NCI-H1930 (cell line): ENCODE measurements at regions not wholly inside any gene's neighbourhood (a gene's known extent, or its start where the extent isn't known, plus 50 kb on each side); places are given as distances from the start of the nearest gene placed in this dataset.

Experiments used
- DNase-seq, 2 experiments: peaks; one replicate each; lab custom pipeline; 2025; lab: John Stamatoyannopoulos, UW

DNA sequence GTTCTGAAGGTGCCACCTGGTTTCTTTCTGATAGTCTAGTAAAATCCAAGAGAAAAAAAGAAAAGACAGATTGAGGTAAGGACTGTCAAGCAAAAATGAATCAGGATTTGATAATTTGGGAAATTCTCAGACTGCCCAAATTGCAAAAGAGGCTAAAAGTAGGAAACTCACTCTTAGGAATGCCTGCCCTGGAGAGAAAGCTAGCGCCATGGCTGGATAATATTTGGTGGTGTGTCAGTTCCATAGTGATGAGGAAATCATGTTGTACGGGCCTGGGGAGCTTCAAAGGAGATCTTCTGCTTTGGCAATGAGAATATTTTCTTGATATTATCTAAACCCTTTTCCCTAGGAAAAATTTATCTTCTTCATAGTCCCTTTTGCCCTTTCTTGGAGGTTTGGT lies 1008.1 kb upstream of the SLC10A2 start:
- no peak for DNase-seq

DNA sequence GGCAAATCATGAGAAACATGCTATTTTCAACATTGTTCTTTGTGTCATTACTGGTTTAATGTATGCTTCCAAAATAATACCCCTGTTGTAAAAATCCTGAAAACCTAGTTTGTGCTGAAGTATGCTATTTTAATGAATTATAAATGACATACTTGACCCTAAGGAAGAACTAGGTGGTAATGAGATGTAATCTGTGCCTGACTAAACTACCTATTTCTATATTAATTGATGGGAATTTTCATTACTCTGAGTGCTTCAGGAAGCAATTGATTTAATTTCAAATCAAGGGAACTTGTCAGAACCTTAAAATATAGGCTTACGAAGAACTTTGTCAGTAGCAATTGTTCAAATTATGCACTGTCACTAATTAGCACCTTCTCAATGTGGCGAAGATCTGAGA lies 1005.6 kb upstream of the SLC10A2 start:
- no peak for DNase-seq

DNA sequence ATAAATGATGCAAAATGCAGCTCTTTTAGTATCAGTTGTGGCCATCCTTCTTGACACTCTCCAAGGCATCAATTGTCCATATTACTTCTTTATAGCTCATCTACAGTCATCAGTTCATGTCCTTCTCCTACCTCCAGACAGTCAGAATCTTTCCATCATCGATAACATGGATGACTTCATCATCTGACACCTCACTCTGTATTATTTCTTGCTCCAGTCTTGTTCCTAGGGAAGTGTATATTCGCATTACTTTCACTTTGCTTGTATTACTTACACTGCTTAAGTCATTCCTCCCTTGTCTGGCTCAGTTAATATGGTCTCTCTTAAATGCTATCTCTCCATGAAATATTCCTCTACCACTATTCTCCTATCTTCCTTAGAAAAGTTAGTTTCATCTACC lies 999.1 kb upstream of the SLC10A2 start:
- no peak for DNase-seq

DNA sequence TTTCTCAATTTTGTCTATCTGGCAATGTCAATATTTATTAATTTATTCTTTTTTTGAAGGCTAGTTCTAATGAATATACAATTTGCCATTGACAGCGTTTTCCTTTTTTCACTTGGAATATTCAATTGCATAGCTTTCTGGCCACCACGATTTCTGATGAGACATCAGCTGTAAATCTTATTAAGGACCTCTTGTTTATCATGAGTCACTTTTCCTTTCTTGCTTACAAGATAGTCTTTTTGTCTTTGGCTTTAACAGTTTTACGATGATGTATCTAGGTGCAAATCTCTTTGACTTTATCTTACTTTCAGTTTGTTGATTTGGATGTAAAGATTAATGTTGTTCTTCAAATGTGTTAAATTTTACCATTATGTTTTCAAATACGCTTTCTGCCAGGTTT lies 991.6 kb upstream of the SLC10A2 start:
- DNase-seq: no peak

DNA sequence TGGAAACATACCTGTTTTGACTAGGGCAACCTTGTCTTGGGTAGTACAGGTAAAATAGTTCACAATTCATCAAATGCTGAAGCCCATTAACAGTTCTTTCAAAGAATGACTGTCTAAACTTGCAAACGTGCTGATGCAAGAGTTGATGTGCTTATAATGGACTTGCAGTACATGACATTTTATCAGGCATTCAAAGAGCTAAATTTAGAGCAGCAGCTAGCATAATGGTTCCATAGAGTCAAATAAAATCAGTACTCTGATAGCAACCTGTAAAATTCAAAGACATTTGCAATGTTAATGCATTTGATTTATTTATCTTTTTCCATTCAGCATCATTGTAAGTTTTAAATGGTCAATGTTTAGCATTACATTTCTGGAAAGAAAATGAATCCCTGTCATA lies 979.7 kb upstream of the SLC10A2 start:
- DNase-seq: no peak

DNA sequence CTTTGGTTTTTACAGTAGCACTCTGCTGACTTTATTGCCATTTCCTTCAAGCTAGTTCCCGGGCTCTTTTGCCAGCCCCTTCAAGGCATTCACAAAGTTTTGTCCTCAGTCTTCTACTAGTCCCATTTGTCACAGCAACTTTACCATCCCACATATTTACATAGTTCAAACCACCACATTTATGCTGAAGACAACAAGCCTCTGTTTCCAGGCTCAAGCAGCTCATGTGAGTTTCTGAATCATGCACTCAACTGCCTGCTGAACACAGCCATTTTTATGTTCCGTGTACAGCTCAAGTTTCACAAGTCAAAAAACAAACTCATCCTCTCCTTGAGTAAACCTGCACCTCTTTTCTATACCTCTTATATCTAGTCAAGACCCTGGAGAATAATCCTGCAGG lies 977.0 kb upstream of the SLC10A2 start:
- DNase-seq: no peak

DNA sequence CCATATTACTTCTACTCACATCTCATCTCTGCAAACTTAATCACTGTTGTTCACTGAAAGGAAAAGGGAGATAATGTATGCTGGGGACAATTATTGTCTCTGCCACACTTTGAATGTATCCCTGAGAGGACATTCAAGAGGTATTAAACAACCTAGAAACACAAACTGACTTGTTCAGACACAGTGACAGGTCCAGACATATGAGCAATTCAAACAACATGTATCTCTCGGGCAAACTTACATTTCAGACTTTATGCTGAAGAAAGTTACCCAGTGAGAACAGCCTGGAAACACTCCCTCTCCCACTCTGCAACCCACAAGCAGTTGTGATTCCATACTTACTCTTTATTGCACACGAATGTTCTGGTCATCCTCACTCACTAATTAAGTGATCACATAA lies 968.7 kb upstream of the SLC10A2 start:
- DNase-seq: no peak

DNA sequence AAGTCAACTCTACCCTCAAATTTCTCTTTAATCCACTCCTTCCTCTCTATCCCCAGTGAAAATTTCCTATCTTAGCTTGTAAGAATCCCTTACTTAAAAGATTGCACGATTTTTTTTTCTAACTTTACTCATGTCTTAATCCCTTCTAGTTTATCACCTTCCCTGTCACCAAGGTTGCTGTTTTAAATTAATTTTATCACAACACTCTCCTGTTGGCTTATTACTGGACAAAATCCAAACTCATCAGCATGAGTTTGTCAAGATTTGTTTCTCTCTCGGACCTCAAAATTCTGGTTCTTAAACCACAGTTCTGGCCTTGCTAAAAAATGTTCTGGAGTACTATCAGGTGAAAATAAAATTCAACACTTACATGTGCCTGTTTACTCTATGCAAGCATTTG lies 959.1 kb upstream of the SLC10A2 start:
- DNase-seq: no peak

DNA sequence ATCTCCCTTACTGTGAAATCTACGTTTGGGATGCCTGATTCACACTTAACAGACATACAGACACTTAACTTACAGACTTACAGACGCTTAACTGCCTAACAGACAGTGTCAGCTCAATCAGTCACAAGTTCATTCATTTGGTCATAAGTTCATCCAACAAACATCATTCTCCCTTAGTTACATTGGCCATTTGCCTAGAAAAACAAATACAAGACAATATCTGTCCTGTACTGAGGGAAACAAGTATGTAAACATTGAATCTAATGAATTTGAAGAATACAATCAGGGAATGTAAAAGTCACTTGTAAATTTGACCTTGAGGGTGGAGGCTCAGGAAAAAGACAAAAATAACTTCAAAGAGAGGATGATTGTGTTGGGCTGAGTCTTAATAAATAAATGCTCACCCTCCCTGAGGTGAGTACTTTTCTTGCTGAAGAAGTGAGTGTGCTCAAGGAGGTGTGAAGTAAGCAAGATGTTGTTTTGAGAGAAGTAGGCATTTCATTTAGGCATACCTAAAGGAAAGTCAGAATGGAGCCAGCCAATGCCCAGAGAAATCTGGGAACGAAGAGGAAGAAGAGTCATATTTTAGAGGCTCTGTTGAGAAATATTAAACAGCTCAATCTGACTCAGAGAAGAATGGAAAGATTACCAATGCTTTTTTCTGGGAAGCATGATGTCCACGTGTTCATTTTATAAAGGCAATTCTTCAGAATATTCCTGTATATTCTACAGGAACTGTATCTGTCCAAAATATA lies 958.4 kb upstream of the SLC10A2 start:
- no peak for DNase-seq

DNA sequence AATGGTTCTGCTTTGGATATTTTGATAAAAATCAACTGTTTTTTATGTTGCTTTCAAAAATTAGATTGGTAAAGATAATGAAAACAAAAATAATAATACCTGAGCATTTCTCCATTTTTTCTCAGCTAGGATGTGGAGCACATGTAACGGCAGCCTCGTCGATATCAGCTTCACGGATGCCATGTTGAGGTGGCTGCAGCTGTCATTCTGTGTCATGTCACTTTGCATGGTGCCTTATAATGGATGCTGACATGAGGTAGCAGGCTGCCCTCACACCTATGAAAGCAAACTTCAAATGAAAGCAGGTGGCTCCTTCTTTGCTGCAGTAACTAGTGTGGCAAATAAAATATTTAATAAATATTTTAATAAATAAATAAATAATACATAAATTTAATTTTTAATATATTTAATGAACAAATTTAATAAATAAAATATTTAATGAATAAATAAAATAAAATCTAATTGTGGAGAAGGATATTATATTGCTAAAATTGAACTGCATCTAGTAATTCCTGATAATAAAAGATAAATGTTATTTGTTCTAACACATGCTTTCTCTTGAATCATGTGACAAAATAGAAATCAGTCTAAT lies 955.7 kb upstream of the SLC10A2 start:
- DNase-seq: no peak

DNA sequence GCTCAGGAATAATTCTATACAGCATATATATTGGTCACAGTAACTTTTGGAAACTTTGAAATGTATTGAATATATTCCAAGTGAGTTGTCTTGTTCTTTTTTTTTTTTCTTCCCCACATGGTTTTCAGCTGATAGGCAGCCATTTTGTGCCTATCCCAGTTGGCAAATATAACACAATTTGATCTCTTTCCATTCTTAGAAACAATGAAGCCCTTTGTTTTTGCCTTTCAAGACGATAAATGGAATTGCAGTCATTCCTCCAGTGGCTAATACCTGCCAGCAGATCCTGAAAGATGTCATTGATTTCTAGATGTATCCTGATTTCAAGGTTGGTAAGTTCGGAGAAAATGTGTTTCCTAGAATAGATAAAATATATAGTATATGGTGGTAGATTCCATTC lies 951.1 kb upstream of the SLC10A2 start:
- no peak for DNase-seq

DNA sequence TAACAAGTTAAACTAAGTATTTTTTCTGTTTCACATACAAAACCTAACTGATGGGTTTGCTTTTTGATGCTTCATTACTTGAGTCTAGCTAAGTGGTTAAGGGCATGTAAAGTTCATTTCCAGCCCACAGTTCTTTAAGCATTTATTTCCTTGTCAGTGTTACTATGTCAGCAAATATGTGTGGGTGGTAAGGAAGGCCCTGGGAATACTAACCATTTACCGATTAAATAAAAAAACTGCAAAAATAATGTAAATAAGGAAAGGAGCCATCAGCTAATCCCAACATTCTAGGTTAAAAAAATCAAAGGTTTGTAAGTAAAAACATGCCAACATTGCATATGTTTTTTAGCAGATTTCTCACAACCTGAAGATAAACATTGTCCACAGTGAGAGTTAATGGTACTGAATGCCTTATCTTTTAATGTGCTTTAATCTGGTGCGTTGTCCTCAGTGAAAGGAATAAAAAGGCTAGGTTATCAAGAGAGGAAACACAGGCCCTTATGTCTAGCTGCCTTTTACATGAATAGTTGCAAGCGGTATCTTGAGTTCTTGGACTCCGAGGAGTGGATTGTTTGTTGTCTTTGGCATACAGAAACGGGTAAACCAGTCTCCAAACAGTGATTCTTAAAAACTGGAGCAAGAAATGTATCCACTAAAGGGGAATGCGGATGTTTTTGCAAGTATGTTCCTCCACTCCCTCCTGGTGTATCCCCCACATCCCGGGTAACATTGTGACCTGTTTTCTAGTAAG lies 949.6 kb upstream of the SLC10A2 start:
- DNase-seq: no peak

DNA sequence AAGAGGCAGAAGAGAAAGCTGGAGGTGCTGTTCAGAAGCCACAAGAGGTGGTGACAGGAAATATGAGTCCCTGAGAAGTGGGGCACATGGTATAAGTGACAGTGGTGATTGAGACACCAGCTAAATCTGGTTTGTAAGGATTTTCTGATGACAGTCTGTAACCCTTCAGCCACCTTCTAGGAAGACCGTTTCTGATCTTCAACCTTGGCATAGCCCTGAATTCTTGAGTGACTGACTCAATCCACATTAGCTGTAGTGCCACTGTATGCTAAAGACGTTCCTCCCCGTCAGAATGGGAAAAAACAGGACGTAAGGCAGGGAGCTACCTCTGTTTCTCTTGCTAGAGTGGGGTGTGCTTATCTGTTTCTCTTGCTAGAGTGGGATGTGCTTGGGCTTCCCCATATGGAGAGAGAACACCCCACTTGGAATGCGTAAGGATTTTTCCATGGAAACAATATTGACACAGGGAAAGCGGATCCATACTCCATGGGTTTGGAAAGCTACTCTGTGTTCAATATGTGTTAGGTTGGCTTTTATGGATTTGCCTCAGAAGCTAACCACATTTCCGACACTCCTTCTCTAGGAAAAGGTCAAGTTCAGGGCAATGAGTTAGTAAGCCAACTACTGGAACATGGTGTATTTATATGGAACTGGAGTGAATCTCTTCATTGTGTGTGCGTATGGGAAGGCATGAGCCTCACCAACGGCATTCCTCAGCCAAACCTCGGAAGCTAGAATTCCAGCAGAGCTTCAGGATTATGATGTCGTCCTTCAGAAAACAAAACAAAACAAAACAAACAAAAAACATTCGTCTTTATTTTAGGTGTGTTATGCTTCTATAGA lies 948.8 kb upstream of the SLC10A2 start:
- DNase-seq: no peak

DNA sequence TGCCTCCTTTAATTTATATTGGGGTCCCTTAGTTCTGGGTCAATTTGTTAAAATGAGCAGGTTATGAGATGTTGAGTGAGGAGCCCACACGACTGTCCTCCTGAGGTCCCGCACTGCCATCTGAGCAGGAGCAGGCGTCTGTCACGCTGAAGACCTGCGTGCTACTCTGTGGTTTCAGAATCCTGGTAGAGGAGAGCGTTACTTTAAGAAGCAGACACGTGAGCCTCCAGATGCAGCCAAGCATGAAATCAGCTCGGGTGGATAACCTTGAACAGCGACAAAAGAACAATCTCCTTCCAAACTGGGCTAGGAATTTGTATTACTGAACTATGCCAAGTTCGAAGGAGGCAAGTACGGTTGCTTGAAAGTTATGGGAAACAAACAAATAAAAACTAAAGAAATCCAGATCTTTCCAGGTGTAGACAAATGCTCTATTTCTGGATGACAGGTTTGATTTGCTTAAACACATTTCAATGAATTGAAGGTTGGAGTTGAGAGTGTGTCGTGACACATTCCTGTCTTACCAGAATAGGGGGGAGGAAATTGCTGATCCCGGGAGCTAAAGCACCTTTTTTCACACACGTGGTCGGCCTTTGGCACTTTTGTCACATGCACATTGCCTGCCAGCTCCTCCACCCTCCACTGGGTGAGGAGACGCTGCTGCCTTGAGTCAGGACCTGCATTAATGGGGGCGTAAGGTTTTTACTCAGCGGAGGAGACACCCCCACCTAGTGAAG lies 945.5 kb upstream of the SLC10A2 start:
- no peak for DNase-seq

DNA sequence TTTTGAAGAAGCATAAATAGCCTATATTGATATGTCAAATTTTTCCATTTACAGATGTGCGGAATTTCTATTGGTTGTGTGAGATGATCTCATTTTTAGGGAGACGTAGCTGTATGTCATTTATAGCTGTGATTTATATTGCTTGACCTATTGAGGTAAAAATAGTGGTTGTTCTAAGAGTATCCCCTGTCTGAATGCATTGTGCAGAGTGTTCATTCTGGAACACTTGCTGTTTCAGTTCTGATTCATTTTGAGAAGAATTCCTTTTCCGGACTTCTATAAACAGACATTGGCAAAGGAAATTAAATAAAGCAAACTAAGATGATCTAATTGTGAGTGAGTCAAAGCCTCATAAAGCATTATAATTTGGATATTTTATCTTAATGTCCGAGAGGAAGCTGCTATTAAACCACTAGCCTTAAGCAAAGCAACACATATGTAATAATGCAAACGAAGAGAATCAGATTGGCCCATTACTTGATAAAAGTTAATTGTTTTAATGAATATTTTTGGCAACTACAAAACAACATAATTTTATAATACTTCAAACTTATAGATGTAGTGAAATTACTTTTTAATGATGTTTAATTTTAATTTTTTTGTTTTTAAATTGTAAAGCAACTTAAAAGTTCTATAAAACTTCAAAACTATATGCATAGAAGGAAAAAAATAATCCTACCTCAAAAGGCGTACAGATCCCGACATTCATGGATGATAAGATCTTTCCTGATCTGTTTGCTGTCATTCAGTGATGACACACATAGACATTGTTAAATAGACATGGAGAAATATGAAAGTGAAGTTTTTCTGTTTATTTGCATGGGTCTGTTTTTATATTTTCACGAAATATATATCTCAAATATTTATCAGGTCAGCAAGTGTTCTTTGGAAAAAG lies 942.6 kb upstream of the SLC10A2 start:
- DNase-seq: no peak

DNA sequence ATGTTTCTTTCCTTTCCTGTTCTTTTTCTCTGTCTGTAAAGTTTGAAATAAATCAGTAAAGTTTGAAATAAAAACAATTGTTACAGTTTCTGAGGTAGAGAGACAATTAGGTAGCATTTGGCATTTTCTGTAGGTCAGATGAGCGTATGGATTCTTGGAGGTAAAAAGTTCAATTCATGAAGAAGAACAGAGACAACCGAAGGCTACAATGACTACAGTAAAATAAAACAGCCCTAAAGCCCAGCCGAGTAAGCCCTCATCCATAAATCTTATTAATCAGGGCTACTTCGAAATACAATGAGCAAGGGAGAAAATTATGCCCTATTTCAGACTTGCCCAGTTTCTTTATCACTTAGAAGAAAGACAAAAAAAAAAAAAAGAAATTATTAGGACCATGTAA lies 941.9 kb upstream of the SLC10A2 start:
- no peak for DNase-seq

DNA sequence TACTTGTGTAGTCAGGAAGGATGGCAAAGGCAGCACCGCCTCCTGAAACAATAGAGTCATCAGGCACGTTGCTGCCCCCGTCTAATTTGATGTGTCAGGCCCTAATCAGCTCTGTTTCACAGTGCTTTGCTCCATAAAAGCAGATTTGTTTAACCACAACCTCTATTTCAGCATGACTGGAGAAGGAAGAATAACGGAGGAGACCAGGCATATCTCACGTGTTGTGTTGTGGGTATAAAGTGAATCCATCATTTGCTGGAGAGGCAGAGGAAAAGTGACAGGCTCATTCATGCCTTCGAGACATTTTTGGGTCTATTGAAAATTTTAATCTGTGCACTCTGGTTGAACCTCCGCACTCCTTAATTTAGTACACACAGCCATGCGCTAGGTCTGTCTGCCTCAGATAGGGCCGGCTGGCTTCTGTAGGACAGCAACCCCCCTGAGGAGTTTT lies 940.4 kb upstream of the SLC10A2 start:
- DNase-seq: no peak

DNA sequence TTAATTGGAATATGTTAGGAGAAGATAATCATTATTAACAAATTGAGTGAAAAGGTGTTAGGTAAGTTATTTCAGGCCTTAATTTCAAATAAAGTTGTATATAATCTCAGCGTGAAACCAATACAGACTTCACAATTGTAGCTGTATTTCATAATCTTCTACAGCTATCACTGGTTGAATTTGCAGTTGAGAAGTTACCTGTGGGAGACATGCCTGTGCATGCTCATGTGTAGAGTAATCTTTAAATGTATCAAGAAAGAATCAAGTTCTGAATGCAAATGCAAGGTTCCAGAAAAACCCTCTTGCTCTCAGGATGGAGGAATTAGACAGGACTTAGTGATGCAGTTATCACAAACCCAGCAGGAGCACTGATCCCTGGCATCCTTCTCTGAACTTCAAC lies 938.4 kb upstream of the SLC10A2 start:
- no peak for DNase-seq

DNA sequence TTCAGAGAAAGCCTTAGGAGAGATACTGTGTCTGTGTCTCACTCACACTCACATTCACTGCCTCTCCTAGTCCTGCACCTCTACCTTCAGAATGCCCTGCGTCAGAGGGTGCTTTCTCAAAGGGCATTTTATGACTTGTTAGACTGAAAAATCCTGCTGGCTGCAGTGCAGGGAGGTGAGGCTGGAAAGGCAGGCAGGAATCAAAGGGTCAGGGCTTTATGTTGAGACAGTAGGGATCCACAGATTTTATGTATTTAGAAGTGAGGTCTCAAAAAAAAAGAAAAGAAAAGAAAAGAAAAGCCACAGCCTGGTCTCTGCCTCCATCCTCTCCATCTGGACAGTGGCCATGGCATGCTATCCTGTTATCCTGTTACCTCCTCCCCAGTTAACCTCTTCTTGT lies 936.0 kb upstream of the SLC10A2 start:
- DNase-seq: no peak

DNA sequence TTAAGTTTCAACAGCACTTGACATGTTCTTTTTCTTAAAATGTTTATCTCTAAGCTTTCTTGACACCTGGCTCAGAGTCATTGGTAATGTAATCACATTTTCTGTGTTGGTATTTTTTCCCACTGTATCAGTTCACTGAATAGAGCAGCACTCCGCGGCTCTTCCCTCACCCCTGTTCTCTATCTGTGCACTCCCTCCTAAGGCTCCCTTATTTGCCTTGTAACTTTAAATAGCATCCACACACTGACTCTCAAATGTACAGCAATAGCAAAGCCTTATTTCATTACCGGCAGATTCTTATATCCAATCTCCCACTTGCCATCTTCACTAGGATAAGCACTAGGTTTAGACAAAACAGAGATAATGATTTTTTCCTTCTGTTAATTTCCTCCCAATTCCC lies 935.5 kb upstream of the SLC10A2 start:
- DNase-seq: no peak

DNA sequence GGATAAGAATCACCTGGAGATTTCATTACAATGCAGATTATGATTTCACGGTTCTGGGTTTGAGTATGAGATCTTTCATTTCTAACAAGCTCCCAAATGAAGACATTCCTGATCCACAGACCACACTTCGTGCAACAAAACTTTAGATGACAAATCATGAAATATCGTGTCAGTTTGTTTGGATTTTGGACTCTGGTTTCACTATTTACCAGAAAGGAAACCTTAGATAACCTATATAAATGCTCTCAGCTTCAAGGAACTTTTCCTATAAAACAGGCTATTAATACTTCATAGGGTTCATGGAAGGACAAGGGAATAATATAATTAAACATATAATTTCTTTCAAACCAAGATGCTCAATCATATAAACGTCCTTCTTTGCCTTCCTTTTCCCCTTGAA lies 930.5 kb upstream of the SLC10A2 start:
- no peak for DNase-seq
